Loucy (cell line): ENCODE measurements at regions not wholly inside any gene's neighbourhood (a gene's known extent, or its start where the extent isn't known, plus 50 kb on each side); places are given as distances from the start of the nearest gene placed in this dataset.

ENCODE experiments used
- CTCF ChIP-seq: fragments of 200-600 bp; sonication (generic); conservative IDR thresholded peaks from 2 replicates; pipeline ENCODE4 v1.5.1; 2014; ENCODE audit warnings: mild to moderate bottlenecking, antibody characterized with exemption, low read length
- EZH2phosphoT487 ChIP-seq: fragments of 200-600 bp; IDR thresholded peaks from 2 replicates; pipeline ENCODE4 v1.6.1; 2018; ENCODE audit warnings: antibody characterized with exemption, mild to moderate bottlenecking, moderate library complexity, borderline replicate concordance

GRCh38 chr2:71936076-71937030, 211.3 kb downstream of the CYP26B1 start:
- TF ChIP-seq CTCF, result no peak
- TF ChIP-seq EZH2phosphoT487, result no peak
